CD14-positive monocyte (primary cell): ENCODE measurements at regions not wholly inside any gene's neighbourhood (a gene's known extent, or its start where the extent isn't known, plus 50 kb on each side); places are given as distances from the start of the nearest gene placed in this dataset.

Experiments used
- DNase-seq, 3 donors: peaks; one replicate each; pipeline ENCODE4 v3.0.0-alpha.2; 2011 to 2022
- H2AFZ ChIP-seq: 2 replicates; pipeline ENCODE4 v1.6.0; 2012; ENCODE audit warnings: mild to moderate bottlenecking, low read depth, low read length, inconsistent platforms; ENCODE audit not compliant: insufficient read depth, poor library complexity, severe bottlenecking
- H3K27ac ChIP-seq, 2 donors: 1 replicate in 1 of 2; 2 replicates in 1 of 2; pipeline ENCODE4 v1.5.1; 2012 to 2013; ENCODE audit warnings: low read length in 2 of 2, control low read depth in 1 of 2, inconsistent platforms in 1 of 2, low read depth in 1 of 2, mild to moderate bottlenecking in 1 of 2
- H3K27me3 ChIP-seq, 2 donors: one replicate each; pipeline versions ENCODE4 v1.6.0 to v1.6.1; 2011 to 2013; ENCODE audit warnings: low read length in 2 of 2; ENCODE audit not compliant: control insufficient read depth in 2 of 2, insufficient read depth in 2 of 2
- H3K36me3 ChIP-seq, 2 donors: replicated peaks in 1 of 2; 1 replicate in 1 of 2; 2 replicates in 1 of 2; pipeline versions ENCODE4 v1.5.1 to v1.6.1; 2012 to 2013; ENCODE audit warnings: low read length in 2 of 2, control low read depth in 1 of 2, inconsistent platforms in 1 of 2, mild to moderate bottlenecking in 1 of 2; ENCODE audit not compliant: insufficient read depth in 2 of 2, control insufficient read depth in 1 of 2
- H3K4me1 ChIP-seq, 2 donors: 1 replicate in 1 of 2; 2 replicates in 1 of 2; pipeline versions ENCODE4 v1.5.1 to v1.6.1; 2012 to 2013; ENCODE audit warnings: low read length in 2 of 2, control low read depth in 1 of 2, inconsistent platforms in 1 of 2, mild to moderate bottlenecking in 1 of 2, moderate library complexity in 1 of 2; ENCODE audit not compliant: insufficient read depth in 2 of 2, control insufficient read depth in 1 of 2
- H3K4me2 ChIP-seq: replicated peaks from 2 replicates; pipeline ENCODE3; 2012; ENCODE audit warnings: low read length, moderate library complexity, mild to moderate bottlenecking; ENCODE audit not compliant: poor library complexity, severe bottlenecking; ENCODE audit errors: extremely low read depth
- H3K4me3 ChIP-seq, 3 experiments: fragments of 200-600 bp in 1 of 3; sonication (generic) in 1 of 3; replicated peaks in 1 of 3; 1 replicate in 2 of 3; 2 replicates in 1 of 3; pipeline ENCODE4 v1.5.1; 2011 to 2013; ENCODE audit warnings: low read length in 3 of 3, mild to moderate bottlenecking in 3 of 3, control low read depth in 2 of 3, low read depth in 2 of 3, inconsistent platforms in 1 of 3, moderate library complexity in 1 of 3
- H3K79me2 ChIP-seq: 2 replicates; pipeline ENCODE4 v1.6.0; 2012; ENCODE audit warnings: mild to moderate bottlenecking, control low read depth, inconsistent platforms, low read length, moderate library complexity; ENCODE audit not compliant: insufficient read depth
- H3K9ac ChIP-seq: 2 replicates; pipeline ENCODE4 v1.6.0; 2017; ENCODE audit warnings: low read length, mild to moderate bottlenecking; ENCODE audit not compliant: insufficient read depth, poor library complexity, severe bottlenecking
- H3K9me3 ChIP-seq, 2 donors: replicated peaks in 1 of 2; 1 replicate in 1 of 2; 2 replicates in 1 of 2; pipeline versions ENCODE4 v1.5.1 to v1.6.1; 2012 to 2013; ENCODE audit warnings: low read length in 2 of 2, control low read depth in 1 of 2; ENCODE audit not compliant: control insufficient read depth in 1 of 2, insufficient read depth in 1 of 2
- H4K20me1 ChIP-seq: 2 replicates; pipeline ENCODE4 v1.6.0; 2012; ENCODE audit warnings: mild to moderate bottlenecking, low read length, control low read depth, moderate library complexity; ENCODE audit not compliant: insufficient read depth
- H3K27ac Mint-ChIP-seq, 7 donors: one replicate each; pipeline ENCODE4 v1.8.0; 2020; ENCODE audit warnings: mild to moderate bottlenecking in 7 of 7, mixed read lengths in 7 of 7, moderate library complexity in 6 of 7, inconsistent platforms in 2 of 7
- H3K27me3 Mint-ChIP-seq, 3 donors: one replicate each; pipeline ENCODE4 v1.8.0; 2021 to 2022; ENCODE audit warnings: low read depth in 3 of 3, mild to moderate bottlenecking in 3 of 3, mixed read lengths in 3 of 3, moderate library complexity in 3 of 3, inconsistent platforms in 1 of 3
- H3K36me3 Mint-ChIP-seq, 2 donors: one replicate each; pipeline ENCODE4 v1.8.0; 2020; ENCODE audit warnings: mixed read lengths in 2 of 2, inconsistent platforms in 1 of 2, mild to moderate bottlenecking in 1 of 2
- H3K4me1 Mint-ChIP-seq: one replicate; pipeline ENCODE4 v1.8.0; 2020; ENCODE audit warnings: mild to moderate bottlenecking, mixed read lengths
- H3K4me3 Mint-ChIP-seq, 2 donors: one replicate each; pipeline ENCODE4 v1.8.0; 2020; ENCODE audit warnings: mild to moderate bottlenecking in 2 of 2, mixed read lengths in 2 of 2, moderate library complexity in 1 of 2
- H3K9me3 Mint-ChIP-seq, 7 donors: one replicate each; pipeline ENCODE4 v1.8.0; 2020 to 2022; ENCODE audit warnings: mixed read lengths in 7 of 7, mild to moderate bottlenecking in 6 of 7, moderate library complexity in 6 of 7, inconsistent platforms in 2 of 7
- CTCF ChIP-seq: fragments of 200-600 bp; IDR thresholded peaks from one replicate; pipeline ENCODE4 v1.8.0; 2022; ENCODE audit warnings: antibody characterized with exemption, mild to moderate bottlenecking
- WGBS: methylation state at CpG from one replicate; pipeline ENCODE4 v1.1.5; 2013; ENCODE audit warnings: missing lambda C conversion rate; ENCODE audit not compliant: insufficient coverage; 5-methylcytosine and 5-hydroxymethylcytosine counted together
- intact Hi-C, 2 donors: fragments of 100-400 bp; cut with micrococcal nuclease; formaldehyde crosslinking; loops; one replicate each; pipeline versions ENCODE4 v1.15.0 to v1.15.1; 2023

DNA sequence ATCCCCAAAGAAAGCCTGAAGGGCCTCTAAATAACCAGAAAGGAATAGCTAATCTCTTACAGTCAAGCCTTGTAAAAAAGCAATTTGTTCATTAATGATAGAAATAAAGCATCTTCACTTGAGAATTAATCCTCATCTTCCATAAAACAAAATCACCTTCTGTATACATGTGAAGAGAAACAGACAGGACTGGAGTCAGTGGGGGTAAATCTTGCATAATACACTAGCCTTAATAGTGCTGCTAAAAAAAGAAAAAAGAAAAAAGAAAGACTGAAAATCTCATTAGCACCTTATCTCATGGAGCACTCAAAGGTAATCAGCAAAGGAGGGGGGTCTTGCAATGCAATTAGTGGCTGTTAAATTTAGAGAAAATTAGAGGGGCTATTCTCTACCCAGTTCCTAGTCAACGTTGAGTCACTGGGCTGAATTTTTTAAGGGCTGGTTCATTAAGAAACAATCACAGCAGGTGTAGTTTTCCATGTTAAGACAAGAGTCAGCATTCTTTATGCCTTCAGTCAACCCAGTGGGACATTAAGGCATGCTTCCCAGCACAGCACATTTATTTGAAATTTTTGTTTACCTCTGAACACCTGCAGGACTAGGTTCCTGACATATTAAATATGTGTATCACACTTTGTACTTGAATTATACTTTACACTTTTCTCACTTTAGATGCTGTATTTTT is 1455.7 kb upstream of the CELF2 start:
- no peak overlapping the region for H3K4me3 ChIP-seq
- DNase-seq, result no peak
- H3K4me1 Mint-ChIP-seq, result no peaks in the 10 kb centered on the region
- peaks cover 0 to 5% (median 0%) of the 10 kb centered on the region in 7 donors for H3K9me3 Mint-ChIP-seq
- intact Hi-C loops, result no loop called here
- H3K9me3 ChIP-seq, result no peaks in the 10 kb centered on the region
- no peak overlapping the region for H3K27ac Mint-ChIP-seq
- 63% methylated on average over 1 of the region's 1 CpG for WGBS
- H3K27me3 Mint-ChIP-seq, result no peaks in the 10 kb centered on the region
- H3K4me1 ChIP-seq, result no peaks in the 10 kb centered on the region
- H3K9ac ChIP-seq, result no peak overlapping the region
- H4K20me1 ChIP-seq, result no peaks in the 10 kb centered on the region
- H2AFZ ChIP-seq, result no peak overlapping the region
- H3K27ac ChIP-seq, result no peak overlapping the region
- H3K36me3 Mint-ChIP-seq, result no peaks in the 10 kb centered on the region
- no peak overlapping the region for H3K4me3 Mint-ChIP-seq
- no peaks in the 10 kb centered on the region for H3K36me3 ChIP-seq
- TF ChIP-seq CTCF, result no peak
- H3K79me2 ChIP-seq, result no peaks in the 10 kb centered on the region
- H3K4me2 ChIP-seq, result no peak overlapping the region
- no peaks in the 10 kb centered on the region for H3K27me3 ChIP-seq

GRCh38 chr10:9577746-9578145 is 1439.9 kb upstream of the CELF2 start:
- Histone ChIP-seq H3K27me3 (no peaks in the 10 kb centered on the region), H3K27ac (no peak overlapping the region), H3K36me3 (no peaks in the 10 kb centered on the region), H3K4me1 (no peaks in the 10 kb centered on the region), H2AFZ (no peak overlapping the region), H3K79me2 (no peaks in the 10 kb centered on the region), H3K4me2 (no peak overlapping the region), H3K9me3 (no peaks in the 10 kb centered on the region), H3K4me3 (no peak overlapping the region), H4K20me1 (no peaks in the 10 kb centered on the region), H3K9ac (no peak overlapping the region)
- H3K27me3 Mint-ChIP-seq, result peaks cover 0 to 2% (median 0%) of the 10 kb centered on the region in 3 donors
- intact Hi-C loops, result no loop called here
- no peak for TF ChIP-seq CTCF
- H3K4me1 Mint-ChIP-seq, result no peaks in the 10 kb centered on the region
- H3K27ac Mint-ChIP-seq, result peak overlapping the region in 1 of 7 donors; percentile 40
- no peak for DNase-seq
- no peaks in the 10 kb centered on the region for H3K36me3 Mint-ChIP-seq
- no CpG with 5 or more reads among the region's 1 CpG for WGBS
- peaks cover 0 to 5% (median 2%) of the 10 kb centered on the region in 7 donors for H3K9me3 Mint-ChIP-seq
- H3K4me3 Mint-ChIP-seq, result no peak overlapping the region
